K562 (cell line): ENCODE measurements at regions not wholly inside any gene's neighbourhood (a gene's known extent, or its start where the extent isn't known, plus 50 kb on each side); places are given as distances from the start of the nearest gene placed in this dataset.

Experiments used
- ATAC-seq: fragments of 200-7000 bp; cut with Tn5 transposase; 3 replicates; pipeline ENCODE4 v1.9.1; 2020; ENCODE audit warnings: moderate library complexity
- BruUV-seq: library from RNA; stranded (reverse); fragments of 400-500 nt; replicated peaks from 2 replicates; lab custom pipeline; 2021; lab: Mats Ljungman, UMichigan
- CTCF ChIA-PET: fragments of 300-600 bp; formaldehyde crosslinking; extraction: SDS; loops from one replicate; lab custom pipeline; 2021; ENCODE audit warnings: low intra/inter-chr PET ratio; lab: Yijun Ruan, JAX
- POLR2A ChIA-PET: fragments of 300-600, 350-650 bp; sonication (Branson Sonifier 250); formaldehyde crosslinking; extraction: SDS; loops from one replicate; lab custom pipeline; 2021; ENCODE audit warnings: antibody characterized with exemption, inconsistent platforms; lab: Yijun Ruan, JAX
- DNase-seq, 4 experiments: peaks; one replicate each; pipeline versions ENCODE4 v3.0.0 to v3.0.0-alpha.2; 2011 to 2018; ENCODE audit warnings: low spot score in 3 of 4, mixed read lengths in 3 of 4; ENCODE audit errors: extremely low read depth in 1 of 4
- FAIRE-seq: peaks from 2 replicates; lab custom pipeline; 2011; peaks lifted over from hg19 to GRCh38; lab: Jason Lieb, UNC
- H2AFZ ChIP-seq: 2 replicates; pipeline ENCODE4 v1.6.0; 2011; ENCODE audit warnings: low read depth, low read length, control low read depth, inconsistent platforms
- H3K27ac ChIP-seq: fragments of 200-600 bp; 3 replicates; pipeline ENCODE4 v1.8.0; 2011; ENCODE audit warnings: low read depth, mild to moderate bottlenecking, control low read depth, inconsistent platforms, low read length, moderate library complexity, mixed read lengths; ENCODE audit errors: extremely low read depth
- H3K27me3 ChIP-seq, 2 experiments: fragments of 300-600 bp in 1 of 2; 2 replicates in 1 of 2; 3 replicates in 1 of 2; pipeline versions ENCODE4 v1.6.0 to v1.8.0; 2011; ENCODE audit warnings: inconsistent platforms in 2 of 2, low read length in 2 of 2, mild to moderate bottlenecking in 1 of 2, mixed read lengths in 1 of 2, moderate library complexity in 1 of 2; ENCODE audit not compliant: control insufficient read depth in 2 of 2, insufficient read depth in 2 of 2
- H3K36me3 ChIP-seq: fragments of 300-600 bp; 3 replicates; pipeline ENCODE4 v1.8.0; 2011; ENCODE audit warnings: mild to moderate bottlenecking, low read length, inconsistent platforms; ENCODE audit not compliant: control insufficient read depth, insufficient read depth
- H3K4me1 ChIP-seq, 2 experiments: fragments of 200-600 bp in 1 of 2; replicated peaks in 1 of 2; 2 replicates in 1 of 2; 3 replicates in 1 of 2; pipeline versions ENCODE4 v1.5.1 to v1.8.0; 2011; ENCODE audit warnings: inconsistent platforms in 2 of 2, low read length in 2 of 2, mild to moderate bottlenecking in 1 of 2, mixed read lengths in 1 of 2, moderate library complexity in 1 of 2; ENCODE audit not compliant: control insufficient read depth in 2 of 2, insufficient read depth in 2 of 2
- H3K4me2 ChIP-seq: 2 replicates; pipeline ENCODE4 v1.6.1; 2011; ENCODE audit warnings: low read length, control low read depth, inconsistent platforms, mixed read lengths; ENCODE audit not compliant: insufficient read depth
- H3K4me3 ChIP-seq: fragments of 200-600 bp; sonication (generic), shearing (Covaris generic); 2 replicates; pipeline ENCODE4 v1.5.1; 2016; ENCODE audit warnings: control low read depth, inconsistent platforms
- H3K79me2 ChIP-seq: fragments of 200-600 bp; 3 replicates; pipeline ENCODE4 v1.8.0; 2011; ENCODE audit warnings: low read length, inconsistent platforms; ENCODE audit not compliant: control insufficient read depth, insufficient read depth
- H3K9ac ChIP-seq, 2 experiments: 2 replicates each; pipeline versions ENCODE4 v1.6.0 to v1.6.1; 2011; ENCODE audit warnings: low read depth in 2 of 2, low read length in 2 of 2, control low read depth in 1 of 2, inconsistent platforms in 1 of 2, mild to moderate bottlenecking in 1 of 2, mixed read lengths in 1 of 2; ENCODE audit not compliant: insufficient read depth in 1 of 2
- H3K9me1 ChIP-seq: one replicate; pipeline ENCODE4 v1.6.0; 2011; ENCODE audit warnings: inconsistent platforms, mild to moderate bottlenecking, low read length, moderate library complexity; ENCODE audit not compliant: control insufficient read depth, insufficient read depth
- H3K9me3 ChIP-seq: replicated peaks from 2 replicates; pipeline ENCODE4 v1.5.1; 2011; ENCODE audit warnings: low read depth, low read length, inconsistent platforms; ENCODE audit not compliant: control insufficient read depth, insufficient read depth
- H4K20me1 ChIP-seq: replicated peaks from 2 replicates; pipeline ENCODE4 v1.6.1; 2011; ENCODE audit warnings: low read length, inconsistent platforms, mixed read lengths; ENCODE audit not compliant: control insufficient read depth, insufficient read depth
- BDP1 ChIP-seq: IDR thresholded peaks from 3 replicates; pipeline ENCODE4 v1.6.1; 2011; ENCODE audit not compliant: insufficient read length, insufficient read depth
- ETS2 ChIP-seq: IDR thresholded peaks from 2 replicates; pipeline ENCODE4 v1.6.1; 2016; ENCODE audit warnings: borderline replicate concordance, missing genetic modification characterization, mild to moderate bottlenecking, moderate library complexity, missing compliant biosample characterization; ENCODE audit not compliant: poor library complexity, severe bottlenecking
- NFIX ChIP-seq: fragments of 250-450 bp; sonication (Bioruptor Pico); IDR thresholded peaks from 2 replicates; pipeline ENCODE4 v1.4.0; 2020; ENCODE audit warnings: low read depth, mild to moderate bottlenecking, moderate library complexity
- SAP30 ChIP-seq: fragments of 200-600 bp; sonication (generic); IDR thresholded peaks from 2 replicates; pipeline ENCODE4 v1.6.1; 2012; ENCODE audit warnings: borderline replicate concordance, low read depth, mild to moderate bottlenecking, moderate library complexity, low read length, control low read depth, inconsistent platforms; ENCODE audit not compliant: insufficient read depth, poor library complexity, severe bottlenecking
- SMC3 ChIP-seq: conservative IDR thresholded peaks from 2 replicates; pipeline ENCODE4 v1.6.1; 2011; ENCODE audit warnings: low read depth, low read length, improper control_type of control experiment; ENCODE audit not compliant: insufficient read depth
- TAF1 ChIP-seq: IDR thresholded peaks from 2 replicates; pipeline ENCODE4 v1.6.1; 2011; ENCODE audit warnings: mild to moderate bottlenecking, low read length, moderate library complexity; ENCODE audit not compliant: insufficient read depth, control insufficient read depth, severe bottlenecking; ENCODE audit errors: extremely low read depth
- ZBED1 ChIP-seq: IDR thresholded peaks from 2 replicates; pipeline ENCODE4 v1.6.1; 2014
- WGBS: fragments of 100-300 bp; shearing (Covaris generic); methylation state at CpG from one replicate; pipeline ENCODE4 v1.1.6; 2016; ENCODE audit warnings: low coverage, mixed read lengths; ENCODE audit not compliant: insufficient coverage; ENCODE audit errors: missing lambda C conversion rate; 5-methylcytosine and 5-hydroxymethylcytosine counted together
- in situ Hi-C: fragments of 300-500 bp; cut with MboI; formaldehyde crosslinking; loops from 4 replicates; pipeline ENCODE4 v1.15.0; 2018; ENCODE audit warnings: inconsistent platforms, mixed read lengths
- intact Hi-C: fragments of 100-400 bp; cut with micrococcal nuclease; formaldehyde crosslinking; loops from 2 replicates; pipeline ENCODE4 v1.14.2; 2022
- TF ChIP-seq, protein P1 (sequence below): sonication (generic); formaldehyde crosslinking; IDR thresholded peaks from 2 replicates; pipeline ENCODE4 v1.9.0; 2022; ENCODE audit warnings: mild to moderate bottlenecking, missing genetic modification reagents
- TF ChIP-seq, protein P2 (sequence below), 2 experiments: IDR thresholded peaks; 2 replicates each; pipeline ENCODE4 v1.6.1; 2012; ENCODE audit warnings: improper control_type of control experiment in 2 of 2, low read depth in 2 of 2, low read length in 2 of 2, borderline replicate concordance in 1 of 2

DNA sequence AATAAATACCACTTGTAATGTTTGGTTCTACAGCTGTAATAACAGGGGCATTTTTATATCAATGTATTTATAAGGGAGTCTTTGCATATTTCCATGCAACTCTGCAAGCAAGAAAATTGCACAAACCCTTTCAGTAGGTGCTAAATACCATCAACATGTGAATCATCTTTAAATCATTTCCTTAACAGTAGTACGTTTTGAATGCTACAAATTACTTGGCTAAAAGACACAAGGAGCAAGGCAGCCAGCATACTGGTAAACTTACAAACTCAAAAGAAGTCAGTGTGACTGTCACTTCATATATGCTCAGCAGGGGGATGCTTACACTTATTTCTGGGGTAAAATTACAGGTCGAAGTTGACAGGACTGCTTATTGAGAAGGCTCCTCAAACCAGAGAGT lies 402.4 kb downstream of the EFNB2 start:
- Histone ChIP-seq H3K27ac (no peak overlapping the region), H3K27me3 (no peaks in the 10 kb centered on the region), H4K20me1 (no peaks in the 10 kb centered on the region), H3K36me3 (no peaks in the 10 kb centered on the region), H3K9me1 (no peaks in the 10 kb centered on the region), H3K9ac (no peak overlapping the region), H2AFZ (no peak overlapping the region), H3K79me2 (no peaks in the 10 kb centered on the region), H3K9me3 (no peaks in the 10 kb centered on the region), H3K4me2 (no peak overlapping the region), H3K4me3 (no peak overlapping the region), H3K4me1 (no peaks in the 10 kb centered on the region)
- ChIA-PET POLR2A (no interaction called here), CTCF (no interaction called here)
- DNase-seq (no peak), ATAC-seq (no peak), FAIRE-seq (no peak)
- intact Hi-C loops (no loop called here), in situ Hi-C loops (no loop called here)
- BruUV-seq, result no TSS peak
- TF ChIP-seq ETS2 (tag) (no peak), SMC3 (no peak), NFIX (CRISPR knock-in tag) (no peak), ZBED1 (no peak), TAF1 (no peak), BDP1 (no peak), SAP30 (no peak)
- TF ChIP-seq, protein P1, sequence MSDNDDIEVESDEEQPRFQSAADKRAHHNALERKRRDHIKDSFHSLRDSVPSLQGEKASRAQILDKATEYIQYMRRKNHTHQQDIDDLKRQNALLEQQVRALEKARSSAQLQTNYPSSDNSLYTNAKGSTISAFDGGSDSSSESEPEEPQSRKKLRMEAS (CRISPR knock-in tag), result no peak
- TF ChIP-seq, protein P2, sequence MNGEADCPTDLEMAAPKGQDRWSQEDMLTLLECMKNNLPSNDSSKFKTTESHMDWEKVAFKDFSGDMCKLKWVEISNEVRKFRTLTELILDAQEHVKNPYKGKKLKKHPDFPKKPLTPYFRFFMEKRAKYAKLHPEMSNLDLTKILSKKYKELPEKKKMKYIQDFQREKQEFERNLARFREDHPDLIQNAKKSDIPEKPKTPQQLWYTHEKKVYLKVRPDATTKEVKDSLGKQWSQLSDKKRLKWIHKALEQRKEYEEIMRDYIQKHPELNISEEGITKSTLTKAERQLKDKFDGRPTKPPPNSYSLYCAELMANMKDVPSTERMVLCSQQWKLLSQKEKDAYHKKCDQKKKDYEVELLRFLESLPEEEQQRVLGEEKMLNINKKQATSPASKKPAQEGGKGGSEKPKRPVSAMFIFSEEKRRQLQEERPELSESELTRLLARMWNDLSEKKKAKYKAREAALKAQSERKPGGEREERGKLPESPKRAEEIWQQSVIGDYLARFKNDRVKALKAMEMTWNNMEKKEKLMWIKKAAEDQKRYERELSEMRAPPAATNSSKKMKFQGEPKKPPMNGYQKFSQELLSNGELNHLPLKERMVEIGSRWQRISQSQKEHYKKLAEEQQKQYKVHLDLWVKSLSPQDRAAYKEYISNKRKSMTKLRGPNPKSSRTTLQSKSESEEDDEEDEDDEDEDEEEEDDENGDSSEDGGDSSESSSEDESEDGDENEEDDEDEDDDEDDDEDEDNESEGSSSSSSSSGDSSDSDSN (IDR thresholded peaks at IDR 0.05; ENCODE audit: borderline replicate concordance in 1 of 2, low read depth in 2 of 2, low read length in 2 of 2), result no peak
- 0% methylated on average over 2 of the region's 2 CpGs for WGBS
